SK-N-SH treated with all-trans-retinoic acid at 6 μM for 48 hours (cell line): ENCODE measurements at regions not wholly inside any gene's neighbourhood (a gene's known extent, or its start where the extent isn't known, plus 50 kb on each side); places are given as distances from the start of the nearest gene placed in this dataset.

Experiments
- ISL1 ChIP-seq: fragments of 250-450 bp; sonication (Bioruptor Pico); IDR thresholded peaks from 2 replicates; pipeline ENCODE4 v2.1.2; 2022; ENCODE audit warnings: mild to moderate bottlenecking, moderate library complexity
- TOX ChIP-seq: fragments of 250-450 bp; sonication (Bioruptor Pico); IDR thresholded peaks from 2 replicates; pipeline ENCODE4 v1.8.0; 2021; ENCODE audit warnings: mild to moderate bottlenecking, moderate library complexity, borderline replicate concordance
- ZNF565 ChIP-seq: fragments of 450-650 bp; formaldehyde crosslinking; conservative IDR thresholded peaks from 2 replicates; pipeline ENCODE4 v1.5.0; 2020; ENCODE audit warnings: low read depth, mild to moderate bottlenecking, moderate library complexity
- ZNF70 ChIP-seq: fragments of 450-650 bp; formaldehyde crosslinking; IDR thresholded peaks from 2 replicates; pipeline ENCODE4 v1.5.0; 2020; ENCODE audit warnings: mild to moderate bottlenecking, moderate library complexity

- TF ChIP-seq ZNF70 (CRISPR knock-in tag) (no peak), TOX (CRISPR knock-in tag) (no peak), ISL1 (no peak), ZNF565 (CRISPR knock-in tag) (no peak)
These were observed 102.2 kb upstream of the ITGA1 start for GRCh38 chr5:52685566-52685965.
